ENCODE measurements at regions not wholly inside any gene's neighbourhood (a gene's known extent, or its start where the extent isn't known, plus 50 kb on each side); places are given as distances from the start of the nearest gene placed in this dataset.

DNA sequence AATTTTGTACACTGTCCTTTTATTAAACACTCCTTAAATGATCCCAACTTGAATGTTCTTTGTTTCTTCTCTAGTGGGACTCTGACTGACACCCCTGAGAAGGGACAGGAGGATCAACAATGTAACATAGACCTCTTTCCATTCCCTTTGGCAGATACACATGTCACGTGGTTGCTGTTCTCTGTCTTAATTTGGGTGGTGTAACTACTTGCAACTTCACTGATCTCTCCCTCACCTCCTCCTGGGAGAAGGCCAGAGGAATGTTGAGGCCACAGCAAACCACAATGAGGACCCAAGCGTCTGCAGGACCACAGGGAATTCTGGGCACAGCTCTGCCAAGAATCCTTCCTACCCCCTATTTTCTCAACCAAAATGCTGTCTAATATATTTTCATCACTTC lies 205.6 kb downstream of the RTP5 start:
- TF ChIP-seq EZH2phosphoT487 (IDR thresholded peaks at IDR 0.05; ENCODE audit: insufficient read depth, low read depth) = no peak
- TF ChIP-seq EZH2 (IDR thresholded peaks at IDR 0.05; ENCODE audit: insufficient read depth, poor library complexity, severe bottlenecking) = no peak

All from GM23248 (cell line).